Loucy (cell line): ENCODE measurements at regions not wholly inside any gene's neighbourhood (a gene's known extent, or its start where the extent isn't known, plus 50 kb on each side); places are given as distances from the start of the nearest gene placed in this dataset.

Experiments used
- H2AFZ ChIP-seq: fragments of 200-600 bp; sonication (generic); 2 replicates; pipeline ENCODE4 v1.6.0; 2016; ENCODE audit warnings: antibody characterized with exemption, mild to moderate bottlenecking, low read length, moderate library complexity
- H3F3A ChIP-seq: fragments of 200-600 bp; 2 replicates; pipeline ENCODE4 v1.6.0; 2016; ENCODE audit warnings: antibody characterized with exemption, low read depth, mild to moderate bottlenecking
- H3K27me3 ChIP-seq: fragments of 200-600 bp; sonication (generic); 2 replicates; pipeline ENCODE4 v1.6.1; 2014; ENCODE audit warnings: low read length, mild to moderate bottlenecking; ENCODE audit not compliant: insufficient read depth, poor library complexity, severe bottlenecking
- H3K36me3 ChIP-seq: fragments of 200-600 bp; sonication (generic); 2 replicates; pipeline ENCODE4 v1.6.1; 2016; ENCODE audit warnings: low read length; ENCODE audit not compliant: insufficient read depth
- H3K4me1 ChIP-seq: fragments of 200-600 bp; sonication (generic); 2 replicates; pipeline ENCODE4 v1.5.1; 2014; ENCODE audit warnings: low read length, mild to moderate bottlenecking; ENCODE audit not compliant: insufficient read depth, poor library complexity, severe bottlenecking
- H3K4me2 ChIP-seq: fragments of 200-600 bp; sonication (generic); 2 replicates; pipeline ENCODE4 v1.6.0; 2014; ENCODE audit warnings: antibody characterized with exemption, low read length, low read depth, mild to moderate bottlenecking; ENCODE audit not compliant: poor library complexity, severe bottlenecking
- H3K4me3 ChIP-seq: fragments of 200-600 bp; sonication (generic); 2 replicates; pipeline ENCODE4 v1.5.1; 2014; ENCODE audit warnings: low read length, mild to moderate bottlenecking, mixed read lengths; ENCODE audit not compliant: poor library complexity, severe bottlenecking
- H3K79me2 ChIP-seq: fragments of 200-600 bp; sonication (generic); 2 replicates; pipeline ENCODE4 v1.6.1; 2014; ENCODE audit warnings: low read length; ENCODE audit not compliant: insufficient read depth
- H3K9ac ChIP-seq: fragments of 200-600 bp; sonication (generic); 2 replicates; pipeline ENCODE4 v1.6.0; 2014; ENCODE audit warnings: mild to moderate bottlenecking, low read depth, low read length, moderate library complexity; ENCODE audit not compliant: poor library complexity, severe bottlenecking
- H3K9me2 ChIP-seq: fragments of 200-600 bp; sonication (generic); replicated peaks from 2 replicates; pipeline ENCODE4 v1.6.1; 2016; ENCODE audit warnings: low read depth, low read length, mixed read lengths
- H3K9me3 ChIP-seq: fragments of 200-600 bp; sonication (generic); 2 replicates; pipeline ENCODE4 v1.6.1; 2014; ENCODE audit warnings: mild to moderate bottlenecking, antibody characterized with exemption, low read length, low read depth; ENCODE audit not compliant: insufficient read depth
- H4K20me1 ChIP-seq: fragments of 200-600 bp; sonication (generic); 2 replicates; pipeline ENCODE4 v1.6.0; 2014; ENCODE audit warnings: antibody characterized with exemption, low read length, mild to moderate bottlenecking; ENCODE audit not compliant: insufficient read depth, poor library complexity, severe bottlenecking
- CTCF ChIP-seq: fragments of 200-600 bp; sonication (generic); conservative IDR thresholded peaks from 2 replicates; pipeline ENCODE4 v1.5.1; 2014; ENCODE audit warnings: mild to moderate bottlenecking, antibody characterized with exemption, low read length
- EZH2phosphoT487 ChIP-seq: fragments of 200-600 bp; IDR thresholded peaks from 2 replicates; pipeline ENCODE4 v1.6.1; 2018; ENCODE audit warnings: antibody characterized with exemption, mild to moderate bottlenecking, moderate library complexity, borderline replicate concordance

- Histone ChIP-seq H3K9me3 (no peaks in the 10 kb centered on the region), H3K4me1 (no peaks in the 10 kb centered on the region), H3K4me3 (no peak overlapping the region), H2AFZ (no peak overlapping the region), H3K79me2 (no peaks in the 10 kb centered on the region), H3K36me3 (no peaks in the 10 kb centered on the region), H3F3A (no peaks in the 10 kb centered on the region), H3K4me2 (no peak overlapping the region), H3K9me2 (no peaks in the 10 kb centered on the region), H3K9ac (no peak overlapping the region), H4K20me1 (no peaks in the 10 kb centered on the region), H3K27me3 (no peaks in the 10 kb centered on the region)
- TF ChIP-seq CTCF (no peak), EZH2phosphoT487 (no peak)
Measured at GRCh38 chr18:38250971-38251370, 685.4 kb upstream of the CELF4 start.

- Histone ChIP-seq H3K79me2 (no peaks in the 10 kb centered on the region), H3K9ac (no peak overlapping the region)
- TF ChIP-seq CTCF (no peak), EZH2phosphoT487 (no peak)
Measured at GRCh38 chr18:38244480-38244879, 678.9 kb upstream of the CELF4 start.

GRCh38 chr18:38243291-38243690 lies 677.7 kb upstream of the CELF4 start:
- H3K27me3 ChIP-seq: no peaks in the 10 kb centered on the region

More at GRCh38 chr18:38244480-38244879, 678.9 kb upstream of the CELF4 start:
- Histone ChIP-seq H2AFZ (no peak overlapping the region), H3K4me2 (no peak overlapping the region), H3F3A (no peaks in the 10 kb centered on the region), H3K27me3 (no peaks in the 10 kb centered on the region), H3K36me3 (no peaks in the 10 kb centered on the region), H3K9me3 (no peaks in the 10 kb centered on the region), H3K9me2 (no peaks in the 10 kb centered on the region), H3K4me1 (no peaks in the 10 kb centered on the region), H4K20me1 (no peaks in the 10 kb centered on the region), H3K4me3 (no peak overlapping the region)

More at GRCh38 chr18:38243291-38243690, 677.7 kb upstream of the CELF4 start:
- H3F3A ChIP-seq: no peaks in the 10 kb centered on the region
- no peaks in the 10 kb centered on the region for H3K9me3 ChIP-seq
- H3K79me2 ChIP-seq: no peaks in the 10 kb centered on the region
- no peak overlapping the region for H3K9ac ChIP-seq
- no peaks in the 10 kb centered on the region for H3K36me3 ChIP-seq
- H3K9me2 ChIP-seq: no peaks in the 10 kb centered on the region
- H3K4me1 ChIP-seq: no peaks in the 10 kb centered on the region
- TF ChIP-seq EZH2phosphoT487 (no peak), CTCF (no peak)
- H3K4me3 ChIP-seq: no peak overlapping the region
- H3K4me2 ChIP-seq: no peak overlapping the region
- no peaks in the 10 kb centered on the region for H4K20me1 ChIP-seq
- H2AFZ ChIP-seq: no peak overlapping the region
